Skeletal muscle satellite cell (primary cell): ENCODE measurements at regions not wholly inside any gene's neighbourhood (a gene's known extent, or its start where the extent isn't known, plus 50 kb on each side); places are given as distances from the start of the nearest gene placed in this dataset.

Experiments used
- H3K27me3 ChIP-seq: 2 replicates; pipeline ENCODE4 v1.7.0; 2013; ENCODE audit warnings: low read length; ENCODE audit not compliant: control insufficient read depth, insufficient read depth
- H3K36me3 ChIP-seq: 2 replicates; pipeline ENCODE4 v1.7.0; 2013; ENCODE audit warnings: mild to moderate bottlenecking, control low read depth, low read length; ENCODE audit not compliant: insufficient read depth
- H3K4me1 ChIP-seq: 2 replicates; pipeline ENCODE4 v1.7.0; 2013; ENCODE audit warnings: low read length; ENCODE audit not compliant: control insufficient read depth, insufficient read depth
- H3K4me2 ChIP-seq: 2 replicates; pipeline ENCODE4 v1.7.0; 2013; ENCODE audit warnings: mild to moderate bottlenecking, low read length
- H3K4me3 ChIP-seq: 2 replicates; pipeline ENCODE4 v1.7.0; 2013; ENCODE audit warnings: low read length
- H3K9ac ChIP-seq: 2 replicates; pipeline ENCODE4 v1.7.0; 2013; ENCODE audit warnings: mild to moderate bottlenecking, low read depth, low read length, moderate library complexity
- H3K9me3 ChIP-seq: replicated peaks from 2 replicates; pipeline ENCODE4 v1.7.0; 2013; ENCODE audit warnings: mild to moderate bottlenecking, control low read depth, low read length

DNA sequence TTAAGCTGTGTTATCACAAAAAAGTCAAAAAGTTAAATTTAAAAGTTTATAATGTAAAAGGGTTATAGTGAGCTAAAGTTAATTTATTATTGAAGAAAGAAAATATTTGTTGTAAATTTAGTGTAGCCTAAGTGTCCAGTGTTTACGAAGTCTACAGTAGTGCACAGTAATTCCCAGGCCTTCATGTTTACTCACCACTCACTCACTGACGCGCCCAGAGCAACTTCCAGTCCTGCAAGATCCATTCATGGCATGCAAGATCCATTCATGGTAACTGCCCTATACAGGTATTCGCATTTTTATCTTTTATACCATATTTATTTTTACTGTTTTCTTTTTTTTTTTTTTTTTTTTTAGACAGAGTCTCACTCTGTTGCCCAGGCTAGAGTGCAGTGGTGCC, 69.5 kb downstream of the TPRA1 start:
- no peaks in the 10 kb centered on the region for H3K36me3 ChIP-seq
- H3K4me2 ChIP-seq: no peak overlapping the region
- H3K27me3 ChIP-seq: peaks cover 39% of the 10 kb centered on the region
- H3K4me1 ChIP-seq: no peaks in the 10 kb centered on the region
- no peak overlapping the region for H3K4me3 ChIP-seq
- no peaks in the 10 kb centered on the region for H3K9me3 ChIP-seq
- H3K9ac ChIP-seq: no peak overlapping the region

DNA sequence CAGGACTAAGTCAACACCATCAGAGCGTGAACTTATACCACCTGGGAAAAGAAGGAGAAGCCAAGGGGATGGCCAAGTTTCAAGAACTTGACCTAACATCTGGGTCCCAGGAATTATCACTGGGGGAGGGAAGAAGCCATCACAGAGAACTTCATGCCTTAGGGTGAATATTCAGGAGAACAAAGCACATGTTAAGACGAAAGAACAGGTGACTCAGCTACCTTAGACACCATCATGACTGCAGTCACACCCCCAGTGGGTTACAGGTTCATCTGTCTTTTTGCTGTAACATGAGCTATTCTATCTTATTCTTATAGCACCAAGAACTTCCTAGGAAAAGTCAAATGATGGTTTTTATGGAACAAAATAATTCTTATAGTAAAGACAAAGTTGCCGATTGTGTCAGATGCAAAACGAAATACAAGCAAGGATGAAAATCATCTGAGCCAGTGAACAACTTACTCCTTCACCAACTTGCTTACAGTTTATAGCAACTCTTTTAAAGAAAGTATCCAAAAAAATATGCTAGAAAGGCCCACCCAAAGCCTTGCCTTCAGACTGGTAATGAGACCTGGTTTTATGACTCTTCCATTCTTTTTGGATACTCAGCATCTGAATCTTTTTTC, 72.0 kb downstream of the TPRA1 start:
- H3K27me3 ChIP-seq: peaks cover 31% of the 10 kb centered on the region
- no peaks in the 10 kb centered on the region for H3K4me1 ChIP-seq
- H3K4me3 ChIP-seq: no peak overlapping the region
- no peaks in the 10 kb centered on the region for H3K36me3 ChIP-seq
- no peak overlapping the region for H3K4me2 ChIP-seq
- no peak overlapping the region for H3K9ac ChIP-seq
- H3K9me3 ChIP-seq: no peaks in the 10 kb centered on the region

DNA sequence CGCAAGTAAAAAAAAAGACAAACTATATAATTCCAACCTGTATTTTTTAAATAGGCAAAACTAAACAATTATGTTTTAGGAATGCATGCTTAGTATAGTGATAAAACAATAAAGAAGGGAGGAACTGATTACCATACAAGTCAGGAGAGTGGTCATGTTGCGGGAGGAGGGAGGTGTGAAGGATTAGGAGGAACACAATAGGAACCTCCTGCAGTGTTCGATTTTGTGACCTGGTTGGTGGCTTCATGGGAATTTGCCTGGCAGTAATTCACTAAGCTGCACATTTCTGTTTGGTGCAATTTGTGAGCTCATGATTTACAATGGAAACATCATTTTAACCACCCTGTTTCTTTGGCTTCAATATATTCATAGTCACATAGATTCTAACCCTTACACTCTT, 78.3 kb downstream of the TPRA1 start:
- Histone ChIP-seq H3K36me3 (no peaks in the 10 kb centered on the region), H3K4me3 (no peak overlapping the region), H3K4me1 (no peaks in the 10 kb centered on the region), H3K9ac (no peak overlapping the region), H3K4me2 (no peak overlapping the region), H3K27me3 (peaks cover 25% of the 10 kb centered on the region), H3K9me3 (no peaks in the 10 kb centered on the region)

DNA sequence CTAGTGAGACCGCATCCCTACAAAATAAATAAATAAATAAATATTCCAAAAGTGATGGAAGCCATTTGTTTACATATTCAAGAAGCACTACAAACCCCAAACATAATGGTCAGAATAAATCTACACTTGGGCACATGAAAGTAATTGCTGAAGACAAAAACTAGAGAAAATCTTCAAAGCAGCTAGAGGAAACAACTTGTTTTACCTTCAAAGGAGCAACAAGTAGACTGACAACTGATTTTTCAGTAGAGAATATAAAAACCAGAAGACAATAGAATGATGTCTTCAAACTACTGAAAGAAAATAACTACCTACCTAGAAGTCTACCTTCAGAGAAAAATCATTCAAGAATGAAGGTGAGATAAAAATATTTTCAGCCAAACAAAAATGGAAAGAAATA, 89.4 kb downstream of the TPRA1 start:
- no peaks in the 10 kb centered on the region for H3K36me3 ChIP-seq
- no peaks in the 10 kb centered on the region for H3K4me1 ChIP-seq
- H3K4me2 ChIP-seq: no peak overlapping the region
- H3K9ac ChIP-seq: no peak overlapping the region
- no peaks in the 10 kb centered on the region for H3K9me3 ChIP-seq
- H3K4me3 ChIP-seq: no peak overlapping the region
- H3K27me3 ChIP-seq: peaks cover 10% of the 10 kb centered on the region

DNA sequence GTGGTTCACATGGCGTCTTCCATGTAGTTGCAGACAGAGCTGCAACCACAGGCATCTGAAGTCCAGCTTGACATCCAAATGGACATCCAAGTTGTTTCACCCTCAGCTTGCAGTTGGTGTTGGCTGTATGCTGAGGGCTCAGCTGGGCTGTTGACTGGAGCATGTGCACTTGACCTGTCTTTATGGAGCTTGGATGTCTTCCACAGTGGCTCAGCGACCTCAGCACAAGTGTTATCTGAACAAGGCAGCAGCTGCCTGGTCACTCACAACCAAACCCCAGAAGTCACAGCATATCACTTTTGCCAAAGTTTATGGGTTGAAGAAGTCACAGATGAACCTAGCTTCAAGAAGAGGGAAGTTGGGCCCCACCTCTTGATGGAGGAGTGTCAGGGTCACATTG, 92.9 kb downstream of the TPRA1 start:
- peaks cover 16% of the 10 kb centered on the region for H3K27me3 ChIP-seq
- no peaks in the 10 kb centered on the region for H3K9me3 ChIP-seq
- H3K4me3 ChIP-seq: no peak overlapping the region
- H3K9ac ChIP-seq: no peak overlapping the region
- H3K4me2 ChIP-seq: no peak overlapping the region
- H3K4me1 ChIP-seq: no peaks in the 10 kb centered on the region
- no peaks in the 10 kb centered on the region for H3K36me3 ChIP-seq

DNA sequence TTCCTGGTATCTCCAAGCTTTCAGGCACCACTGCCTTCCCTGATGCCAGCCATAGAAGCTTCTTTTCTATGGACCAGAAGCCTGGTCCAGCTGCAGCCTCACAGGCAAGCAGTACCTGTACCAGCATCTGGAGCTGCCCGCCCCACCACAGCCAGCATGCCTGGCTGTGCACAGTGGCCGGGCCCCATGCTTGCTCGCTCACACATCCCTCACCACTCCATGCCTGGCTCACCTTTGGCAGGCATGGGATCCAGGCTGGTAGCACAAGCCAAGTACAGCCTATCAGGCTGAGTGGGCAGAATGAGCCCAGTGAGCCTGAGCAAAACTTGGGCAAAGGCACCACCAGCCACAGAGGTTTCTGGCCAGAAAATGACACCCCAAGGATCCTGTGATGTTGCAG, 93.4 kb downstream of the TPRA1 start:
- H3K9ac ChIP-seq: no peak overlapping the region
- no peak overlapping the region for H3K4me3 ChIP-seq
- no peak overlapping the region for H3K4me2 ChIP-seq
- no peaks in the 10 kb centered on the region for H3K36me3 ChIP-seq
- no peaks in the 10 kb centered on the region for H3K9me3 ChIP-seq
- H3K27me3 ChIP-seq: peaks cover 20% of the 10 kb centered on the region
- no peaks in the 10 kb centered on the region for H3K4me1 ChIP-seq

DNA sequence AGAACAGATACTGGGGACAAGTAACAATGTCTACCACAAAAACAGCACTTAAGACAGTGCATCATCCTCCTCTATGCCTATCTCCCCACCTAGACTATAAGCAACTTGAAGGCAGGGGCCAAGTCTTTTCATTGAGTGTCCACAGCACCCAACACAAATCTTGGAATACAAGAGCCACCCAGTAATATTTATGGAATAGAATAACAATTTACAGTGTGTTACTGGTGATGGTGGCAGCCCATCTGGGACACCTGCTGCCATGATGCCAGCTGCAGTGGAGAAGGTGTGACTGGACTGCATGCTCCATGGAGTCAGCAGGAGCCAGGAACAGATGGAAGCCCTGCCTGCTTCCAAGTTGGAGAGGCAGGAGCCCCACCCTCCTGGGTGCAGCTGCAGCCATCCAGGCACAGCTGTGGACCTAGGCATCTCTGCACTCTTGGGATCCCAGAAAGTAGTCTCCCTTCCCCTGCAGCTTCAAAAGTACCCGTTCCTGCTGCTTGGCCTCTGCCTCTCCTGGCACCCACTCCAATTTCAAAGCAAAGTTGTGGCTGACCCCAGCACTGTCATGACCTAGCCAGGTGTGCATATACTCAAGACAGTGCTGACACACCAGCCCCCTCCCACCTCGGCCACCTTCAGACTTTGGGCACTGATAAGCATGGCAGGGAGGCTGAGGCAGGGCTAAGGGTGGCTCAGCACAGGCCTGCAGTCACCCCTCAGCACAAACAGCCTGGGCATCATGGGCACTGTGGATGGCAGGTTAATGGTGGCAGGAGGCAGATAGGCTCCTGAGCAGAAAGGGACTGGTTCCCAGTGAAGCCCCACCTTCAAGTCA, 94.5 kb downstream of the TPRA1 start:
- Histone ChIP-seq H3K36me3 (no peaks in the 10 kb centered on the region), H3K4me3 (no peak overlapping the region), H3K4me1 (no peaks in the 10 kb centered on the region), H3K9me3 (no peaks in the 10 kb centered on the region), H3K9ac (no peak overlapping the region), H3K27me3 (peaks cover 24% of the 10 kb centered on the region), H3K4me2 (no peak overlapping the region)

DNA sequence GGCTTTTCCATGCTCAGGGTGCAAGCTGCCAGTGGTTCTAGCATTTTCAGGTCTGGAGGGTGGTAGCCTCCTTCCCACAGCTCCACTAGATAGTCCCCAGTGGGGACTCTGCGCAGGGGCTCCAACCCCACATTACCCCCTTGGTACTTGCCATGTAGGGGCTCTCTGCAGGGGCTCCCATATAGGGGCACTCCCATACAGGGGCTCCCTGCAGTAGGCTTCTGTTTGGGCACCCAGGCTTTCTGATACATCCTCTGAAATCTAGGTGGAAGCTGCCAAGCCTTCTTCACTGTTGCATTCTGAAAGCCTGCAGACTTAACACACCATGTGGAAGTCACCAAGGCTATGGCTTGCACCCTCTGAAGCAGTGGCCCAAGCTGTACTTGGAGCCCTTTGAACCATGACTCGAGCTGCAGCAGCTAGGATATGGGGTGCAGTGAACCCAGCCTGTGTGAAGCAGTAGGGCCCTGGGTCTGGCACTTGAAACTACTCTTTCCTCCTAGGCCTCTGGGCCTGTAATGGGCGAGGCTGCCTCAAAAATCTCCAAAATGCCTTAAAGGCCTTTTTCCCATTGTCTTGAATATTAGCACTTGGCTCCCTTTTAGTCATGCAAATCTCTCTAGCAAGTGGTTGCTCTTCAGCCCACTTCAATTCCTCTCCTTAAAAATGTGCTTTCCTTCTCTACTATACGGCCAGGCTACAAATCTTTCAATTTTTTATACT, 96.4 kb downstream of the TPRA1 start:
- Histone ChIP-seq H3K9me3 (no peaks in the 10 kb centered on the region), H3K27me3 (peaks cover 24% of the 10 kb centered on the region), H3K4me2 (no peak overlapping the region), H3K9ac (no peak overlapping the region), H3K4me3 (no peak overlapping the region), H3K4me1 (no peaks in the 10 kb centered on the region), H3K36me3 (no peaks in the 10 kb centered on the region)

- no peak overlapping the region for H3K4me3 ChIP-seq
Observed at GRCh38 chr3:127492426-127492825, 98.1 kb downstream of the TPRA1 start.

DNA sequence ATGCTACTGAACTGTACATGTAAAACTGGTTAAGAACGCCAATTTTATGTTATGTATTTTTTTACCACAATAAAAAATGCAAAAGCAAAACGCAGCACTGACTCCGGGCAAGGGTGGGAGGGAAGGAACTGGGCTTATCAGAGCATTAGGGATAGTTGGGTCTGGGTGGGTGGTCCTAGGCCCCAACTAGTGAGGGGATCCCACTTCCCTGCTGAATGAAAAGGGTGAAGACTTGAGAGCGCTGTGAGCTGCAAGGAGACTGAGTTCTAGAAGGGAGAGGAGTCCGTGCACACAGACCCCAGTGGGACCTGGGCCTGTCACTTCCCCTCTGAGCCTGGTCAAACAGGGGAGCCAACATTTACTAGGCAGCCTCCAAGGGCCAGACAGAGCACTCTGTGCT, 98.6 kb downstream of the TPRA1 start:
- Histone ChIP-seq H3K9me3 (no peaks in the 10 kb centered on the region), H3K4me3 (no peak overlapping the region)

More at GRCh38 chr3:127492426-127492825, 98.1 kb downstream of the TPRA1 start:
- Histone ChIP-seq H3K4me2 (no peak overlapping the region), H3K36me3 (no peaks in the 10 kb centered on the region), H3K27me3 (peaks cover 31% of the 10 kb centered on the region), H3K4me1 (no peaks in the 10 kb centered on the region), H3K9ac (no peak overlapping the region), H3K9me3 (no peaks in the 10 kb centered on the region)

GRCh38 chr3:127491323-127491722, 99.2 kb downstream of the TPRA1 start:
- no peak overlapping the region for H3K4me2 ChIP-seq
- H3K36me3 ChIP-seq: no peaks in the 10 kb centered on the region
- H3K4me3 ChIP-seq: no peak overlapping the region
- H3K27me3 ChIP-seq: peaks cover 31% of the 10 kb centered on the region
- no peak overlapping the region for H3K9ac ChIP-seq
- H3K4me1 ChIP-seq: no peaks in the 10 kb centered on the region
- no peaks in the 10 kb centered on the region for H3K9me3 ChIP-seq

More for the DNA sequence above, 98.6 kb downstream of the TPRA1 start:
- Histone ChIP-seq H3K27me3 (peaks cover 31% of the 10 kb centered on the region), H3K36me3 (no peaks in the 10 kb centered on the region), H3K4me2 (no peak overlapping the region), H3K4me1 (no peaks in the 10 kb centered on the region), H3K9ac (no peak overlapping the region)
